ENCODE measurements at regions not wholly inside any gene's neighbourhood (a gene's known extent, or its start where the extent isn't known, plus 50 kb on each side); places are given as distances from the start of the nearest gene placed in this dataset.

- TF ChIP-seq POLR2A (IDR thresholded peaks at IDR 0.05; ENCODE audit: low read depth, low read length) (no peak), CTCF (IDR thresholded peaks at IDR 0.05; ENCODE audit: extremely low read depth in 1 of 2, insufficient read depth in 1 of 2, low read depth in 1 of 2, low read length in 2 of 2) (no peak), POLR2AphosphoS5 (IDR thresholded peaks at IDR 0.05; ENCODE audit: insufficient read depth, low read depth, low read length) (no peak), EZH2 (IDR thresholded peaks at IDR 0.05; ENCODE audit: borderline replicate concordance, low read depth, low read length, severe bottlenecking) (no peak), JUN (IDR thresholded peaks at IDR 0.05; ENCODE audit: borderline replicate concordance, insufficient read depth, insufficient read length, low read depth) (no peak), FOS (IDR thresholded peaks at IDR 0.05; ENCODE audit: borderline replicate concordance, insufficient read depth, low read length) (no peak), GATA2 (IDR thresholded peaks at IDR 0.05; ENCODE audit: insufficient read depth, insufficient read length, low read depth, low read length) (no peak), MYC (IDR thresholded peaks at IDR 0.05; ENCODE audit: low read depth, low read length) (no peak)
- TF ChIP-seq, protein P1, sequence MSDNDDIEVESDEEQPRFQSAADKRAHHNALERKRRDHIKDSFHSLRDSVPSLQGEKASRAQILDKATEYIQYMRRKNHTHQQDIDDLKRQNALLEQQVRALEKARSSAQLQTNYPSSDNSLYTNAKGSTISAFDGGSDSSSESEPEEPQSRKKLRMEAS (IDR thresholded peaks at IDR 0.05; ENCODE audit: insufficient read depth, insufficient read length): no peak
Observed at GRCh38 chr17:79339321-79339720, 264.7 kb downstream of the ENGASE start.
